ENCODE measurements at regions not wholly inside any gene's neighbourhood (a gene's known extent, or its start where the extent isn't known, plus 50 kb on each side); places are given as distances from the start of the nearest gene placed in this dataset.

DNA sequence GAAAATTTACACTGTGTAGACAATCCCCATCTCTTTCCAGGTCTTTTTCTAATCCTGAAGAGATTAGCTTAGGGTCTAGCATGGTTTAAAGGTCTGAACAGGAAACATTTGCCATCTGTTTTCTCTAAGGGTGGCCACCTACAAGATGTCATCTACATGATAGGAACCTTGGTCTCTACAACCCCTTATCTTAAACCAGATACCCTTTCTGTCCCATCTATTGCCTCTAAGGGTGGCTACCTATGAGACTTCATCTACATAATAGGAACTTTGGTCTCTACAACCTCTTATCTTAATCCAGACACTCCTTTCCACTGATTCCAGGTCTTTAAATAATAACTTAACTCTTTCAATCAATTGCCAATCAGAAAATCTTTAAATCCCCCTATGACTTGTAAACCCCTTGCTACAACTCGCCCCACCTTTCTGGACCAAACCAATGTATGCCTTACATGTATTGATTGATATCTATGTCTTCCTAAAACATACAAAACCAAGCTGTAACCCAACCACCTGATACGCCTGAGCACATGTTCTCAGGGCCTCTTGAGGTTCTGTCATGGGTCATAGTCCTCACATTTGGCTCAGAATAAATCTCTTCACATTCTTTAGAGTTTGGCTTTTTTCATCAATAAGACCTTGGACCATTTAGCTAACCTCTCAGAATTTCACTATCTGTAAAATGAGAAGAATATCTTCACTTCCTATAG, 605.0 kb downstream of the TUSC7 start:
- TF ChIP-seq, protein P1, sequence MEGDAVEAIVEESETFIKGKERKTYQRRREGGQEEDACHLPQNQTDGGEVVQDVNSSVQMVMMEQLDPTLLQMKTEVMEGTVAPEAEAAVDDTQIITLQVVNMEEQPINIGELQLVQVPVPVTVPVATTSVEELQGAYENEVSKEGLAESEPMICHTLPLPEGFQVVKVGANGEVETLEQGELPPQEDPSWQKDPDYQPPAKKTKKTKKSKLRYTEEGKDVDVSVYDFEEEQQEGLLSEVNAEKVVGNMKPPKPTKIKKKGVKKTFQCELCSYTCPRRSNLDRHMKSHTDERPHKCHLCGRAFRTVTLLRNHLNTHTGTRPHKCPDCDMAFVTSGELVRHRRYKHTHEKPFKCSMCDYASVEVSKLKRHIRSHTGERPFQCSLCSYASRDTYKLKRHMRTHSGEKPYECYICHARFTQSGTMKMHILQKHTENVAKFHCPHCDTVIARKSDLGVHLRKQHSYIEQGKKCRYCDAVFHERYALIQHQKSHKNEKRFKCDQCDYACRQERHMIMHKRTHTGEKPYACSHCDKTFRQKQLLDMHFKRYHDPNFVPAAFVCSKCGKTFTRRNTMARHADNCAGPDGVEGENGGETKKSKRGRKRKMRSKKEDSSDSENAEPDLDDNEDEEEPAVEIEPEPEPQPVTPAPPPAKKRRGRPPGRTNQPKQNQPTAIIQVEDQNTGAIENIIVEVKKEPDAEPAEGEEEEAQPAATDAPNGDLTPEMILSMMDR (IDR thresholded peaks at IDR 0.05): no peak
- TF ChIP-seq POLR2A (IDR thresholded peaks at IDR 0.05): no peak

Measured in right lobe of liver (tissue), 4 donors.